Uterus (tissue), 3 donors: ENCODE measurements at regions not wholly inside any gene's neighbourhood (a gene's known extent, or its start where the extent isn't known, plus 50 kb on each side); places are given as distances from the start of the nearest gene placed in this dataset.

Experiments used
- DNase-seq, 2 donors: peaks; one replicate each; pipeline ENCODE4 v3.0.0-alpha.2; 2019 to 2020
- H3K27ac ChIP-seq, 2 donors: fragments of 200-600 bp; sonication (generic); 1 replicate in 1 of 2; 2 replicates in 1 of 2; pipeline ENCODE4 v1.5.1; 2016 to 2018
- H3K27me3 ChIP-seq, 2 donors: fragments of 200-600 bp; sonication (generic); one replicate each; pipeline ENCODE4 v1.5.1; 2018 to 2019; ENCODE audit warnings: control low read depth in 1 of 2
- H3K36me3 ChIP-seq, 2 donors: fragments of 200-600 bp; sonication (generic); one replicate each; pipeline ENCODE4 v1.5.1; 2019; ENCODE audit warnings: control low read depth in 1 of 2
- H3K4me1 ChIP-seq, 2 donors: fragments of 200-600 bp; sonication (generic); one replicate each; pipeline ENCODE4 v1.5.1; 2018 to 2019; ENCODE audit warnings: control low read depth in 1 of 2
- H3K4me3 ChIP-seq, 2 donors: fragments of 200-600 bp; sonication (generic); 1 replicate in 1 of 2; 2 replicates in 1 of 2; pipeline ENCODE4 v1.5.1; 2018 to 2019; ENCODE audit warnings: mild to moderate bottlenecking in 1 of 2
- H3K9me3 ChIP-seq, 2 donors: fragments of 200-600 bp; sonication (generic); one replicate each; pipeline ENCODE4 v1.5.1; 2019; ENCODE audit warnings: control low read depth in 1 of 2
- POLR2A ChIP-seq, 2 donors: fragments of 450-650 bp; IDR thresholded peaks; one replicate each; pipeline ENCODE4 v1.6.1; 2016; ENCODE audit warnings: antibody characterized with exemption in 2 of 2, mild to moderate bottlenecking in 1 of 2, moderate library complexity in 1 of 2
- intact Hi-C: fragments of 100-400 bp; cut with DNase I; formaldehyde crosslinking; loops from one replicate; pipeline ENCODE4 v1.15.1; 2023; ENCODE audit warnings: low total_unique reads
- TF ChIP-seq, protein P1 (sequence below), 4 experiments: fragments of 200-600 bp in 2 of 4; fragments of 450-650 bp in 2 of 4; sonication (generic) in 2 of 4; IDR thresholded peaks; one replicate each; pipeline ENCODE4 v1.5.1; 2016 to 2019; ENCODE audit warnings: antibody characterized with exemption in 4 of 4, mild to moderate bottlenecking in 2 of 4, moderate library complexity in 1 of 4
- donor health status: DM: yes; HTN: yes; CAD: no.

DNA sequence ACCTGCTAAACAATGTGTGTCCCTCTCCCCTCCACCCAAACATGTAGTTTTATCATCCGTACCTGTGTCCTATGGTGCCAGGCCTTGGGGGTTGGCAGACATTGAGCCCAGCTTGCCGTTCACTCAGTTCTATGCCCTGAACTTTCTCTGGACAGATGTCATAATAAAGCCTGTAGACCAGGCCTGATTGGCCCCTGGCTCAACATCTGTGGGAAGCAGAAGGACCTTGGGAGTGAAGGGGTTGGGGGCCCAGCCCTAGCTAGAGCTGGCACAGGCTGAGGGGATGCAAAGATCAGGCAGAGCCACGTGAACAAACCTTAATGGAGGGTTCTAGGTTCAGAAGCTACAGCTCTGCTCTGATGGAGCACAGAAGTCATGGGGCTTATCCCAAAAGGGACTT, 600.6 kb downstream of the BUD13 start:
- H3K27me3 ChIP-seq, result no peaks in the 10 kb centered on the region
- no peak overlapping the region for H3K4me3 ChIP-seq
- no peaks in the 10 kb centered on the region for H3K4me1 ChIP-seq
- no peak overlapping the region for H3K27ac ChIP-seq
- H3K36me3 ChIP-seq, result no peaks in the 10 kb centered on the region
- H3K9me3 ChIP-seq, result no peaks in the 10 kb centered on the region
- no peak for DNase-seq
- intact Hi-C loops, result no loop called here
- TF ChIP-seq, protein P1, sequence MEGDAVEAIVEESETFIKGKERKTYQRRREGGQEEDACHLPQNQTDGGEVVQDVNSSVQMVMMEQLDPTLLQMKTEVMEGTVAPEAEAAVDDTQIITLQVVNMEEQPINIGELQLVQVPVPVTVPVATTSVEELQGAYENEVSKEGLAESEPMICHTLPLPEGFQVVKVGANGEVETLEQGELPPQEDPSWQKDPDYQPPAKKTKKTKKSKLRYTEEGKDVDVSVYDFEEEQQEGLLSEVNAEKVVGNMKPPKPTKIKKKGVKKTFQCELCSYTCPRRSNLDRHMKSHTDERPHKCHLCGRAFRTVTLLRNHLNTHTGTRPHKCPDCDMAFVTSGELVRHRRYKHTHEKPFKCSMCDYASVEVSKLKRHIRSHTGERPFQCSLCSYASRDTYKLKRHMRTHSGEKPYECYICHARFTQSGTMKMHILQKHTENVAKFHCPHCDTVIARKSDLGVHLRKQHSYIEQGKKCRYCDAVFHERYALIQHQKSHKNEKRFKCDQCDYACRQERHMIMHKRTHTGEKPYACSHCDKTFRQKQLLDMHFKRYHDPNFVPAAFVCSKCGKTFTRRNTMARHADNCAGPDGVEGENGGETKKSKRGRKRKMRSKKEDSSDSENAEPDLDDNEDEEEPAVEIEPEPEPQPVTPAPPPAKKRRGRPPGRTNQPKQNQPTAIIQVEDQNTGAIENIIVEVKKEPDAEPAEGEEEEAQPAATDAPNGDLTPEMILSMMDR (IDR thresholded peaks at IDR 0.05), result no peak
- TF ChIP-seq POLR2A (IDR thresholded peaks at IDR 0.05), result no peak

DNA sequence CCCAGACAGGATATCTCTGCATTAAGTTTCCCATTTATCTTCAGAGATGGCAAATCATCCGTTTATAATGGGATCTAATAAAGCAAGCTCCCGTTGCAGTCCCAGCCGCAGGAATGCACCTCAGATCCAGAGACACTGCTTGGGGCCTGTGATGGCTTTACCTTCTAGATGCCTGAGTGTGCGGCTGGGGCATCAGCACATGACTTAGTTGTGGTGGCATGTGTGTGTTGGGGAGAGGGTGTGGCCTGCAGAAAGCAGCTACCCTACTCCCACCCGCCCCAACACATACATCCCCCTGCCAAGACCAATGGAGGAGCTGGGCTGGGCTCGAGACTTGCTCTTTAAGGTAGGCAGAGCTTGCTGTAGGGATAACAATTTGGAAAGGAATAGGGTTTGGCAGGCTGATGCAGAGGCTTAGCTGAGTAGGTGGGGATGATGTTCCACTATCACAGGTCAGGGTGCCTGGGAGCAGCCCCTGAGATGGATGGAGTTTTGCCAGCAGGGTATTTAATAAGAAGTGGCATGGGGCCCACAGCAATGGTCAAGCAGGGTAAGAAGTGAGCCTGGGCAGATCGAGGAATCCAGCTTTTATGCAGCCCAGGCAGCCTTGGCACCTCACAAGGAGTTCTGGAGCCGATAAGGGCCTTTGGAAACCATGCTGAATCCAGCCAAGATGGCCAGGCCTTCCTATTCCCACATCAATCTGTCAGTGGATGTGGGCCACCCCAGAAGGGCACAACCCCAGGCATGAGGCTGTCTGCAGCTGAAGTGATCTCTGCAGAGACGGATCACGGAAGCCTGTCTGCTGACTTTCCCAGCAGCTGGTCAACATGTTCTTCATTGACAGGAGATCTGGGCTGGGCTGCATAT, 601.3 kb downstream of the BUD13 start:
- DNase-seq, result no peak
- no peaks in the 10 kb centered on the region for H3K36me3 ChIP-seq
- no peaks in the 10 kb centered on the region for H3K9me3 ChIP-seq
- no peaks in the 10 kb centered on the region for H3K4me1 ChIP-seq
- no peaks in the 10 kb centered on the region for H3K27me3 ChIP-seq
- TF ChIP-seq, protein P1 (IDR thresholded peaks at IDR 0.05), result no peak
- no peak for TF ChIP-seq POLR2A (IDR thresholded peaks at IDR 0.05)
- intact Hi-C loops, result no loop called here
- no peak overlapping the region for H3K27ac ChIP-seq
- H3K4me3 ChIP-seq, result no peak overlapping the region

GRCh38 chr11:116170526-116171120, 602.2 kb downstream of the BUD13 start:
- Histone ChIP-seq H3K27me3 (no peaks in the 10 kb centered on the region), H3K36me3 (no peaks in the 10 kb centered on the region), H3K4me3 (no peak overlapping the region), H3K4me1 (no peaks in the 10 kb centered on the region), H3K9me3 (no peaks in the 10 kb centered on the region), H3K27ac (no peak overlapping the region)
- intact Hi-C loops, result no loop called here
- DNase-seq, result no peak
- no peak for TF ChIP-seq POLR2A (IDR thresholded peaks at IDR 0.05)
- TF ChIP-seq, protein P1 (IDR thresholded peaks at IDR 0.05), result no peak

DNA sequence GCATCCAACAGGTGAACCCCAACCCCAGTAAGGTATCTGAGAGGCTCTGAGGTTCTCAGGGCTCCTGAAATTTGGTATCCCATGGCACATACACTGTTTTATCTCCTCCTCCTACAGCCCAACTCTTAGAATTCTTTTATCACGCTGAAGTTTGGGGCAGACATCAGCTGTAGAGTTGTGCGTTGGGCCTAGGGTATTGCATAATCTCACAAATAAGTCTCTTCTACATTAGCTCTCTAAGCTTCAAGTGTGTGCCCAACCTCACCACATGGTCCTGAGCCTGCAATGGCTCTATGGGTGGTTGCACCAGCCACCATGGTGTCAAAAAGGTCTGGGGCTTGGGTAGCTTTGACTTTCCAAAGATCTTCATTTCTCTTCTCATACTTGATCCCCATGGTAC, 603.0 kb downstream of the BUD13 start:
- no peak for DNase-seq
- intact Hi-C loops, result no loop called here
- no peak overlapping the region for H3K4me3 ChIP-seq

DNA sequence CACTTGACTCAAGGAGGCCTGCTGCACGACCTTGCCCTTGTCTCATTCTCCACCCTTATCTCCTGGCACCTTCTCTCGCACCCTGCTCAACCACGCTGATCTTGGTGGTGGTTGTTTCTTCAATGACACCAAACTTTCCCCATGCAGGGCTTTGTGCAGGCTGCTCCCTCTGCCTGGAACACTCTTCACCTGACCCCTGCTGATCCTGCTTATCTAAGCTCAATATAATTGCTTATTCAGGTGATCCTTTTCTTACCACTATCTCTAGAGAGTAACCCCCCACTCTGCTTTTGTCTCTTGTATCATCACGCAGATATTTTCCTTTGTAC, 604.4 kb downstream of the BUD13 start:
- DNase-seq, result no peak
- H3K27ac ChIP-seq, result no peak overlapping the region
- H3K9me3 ChIP-seq, result no peaks in the 10 kb centered on the region

More for the DNA sequence above, 603.0 kb downstream of the BUD13 start:
- no peaks in the 10 kb centered on the region for H3K36me3 ChIP-seq
- no peaks in the 10 kb centered on the region for H3K4me1 ChIP-seq
- no peaks in the 10 kb centered on the region for H3K9me3 ChIP-seq
- no peak overlapping the region for H3K27ac ChIP-seq
- H3K27me3 ChIP-seq, result no peaks in the 10 kb centered on the region
- TF ChIP-seq, protein P1 (IDR thresholded peaks at IDR 0.05), result no peak
- TF ChIP-seq POLR2A (IDR thresholded peaks at IDR 0.05), result no peak

More for the DNA sequence above, 604.4 kb downstream of the BUD13 start:
- TF ChIP-seq, protein P1 (IDR thresholded peaks at IDR 0.05), result no peak
- TF ChIP-seq POLR2A (IDR thresholded peaks at IDR 0.05), result no peak
- H3K4me1 ChIP-seq, result no peaks in the 10 kb centered on the region
- no peaks in the 10 kb centered on the region for H3K36me3 ChIP-seq
- H3K4me3 ChIP-seq, result no peak overlapping the region
- intact Hi-C loops, result no loop called here
- no peaks in the 10 kb centered on the region for H3K27me3 ChIP-seq
